ENCODE measurements at regions not wholly inside any gene's neighbourhood (a gene's known extent, or its start where the extent isn't known, plus 50 kb on each side); places are given as distances from the start of the nearest gene placed in this dataset.
"Not testable (repeated sequence)": the region's sequence is repeated elsewhere in the genome, so short reads cannot be mapped to it uniquely, and the experiment has no call there.

- no peak for DNase-seq
- TF ChIP-seq GATA1 (IDR thresholded peaks at IDR 0.05; ENCODE audit: low read depth, low read length): no peak
These were observed 95.3 kb upstream of the SOX2 start for GRCh38 chr3:181616088-181617070.

- TF ChIP-seq GATA1 (IDR thresholded peaks at IDR 0.05; ENCODE audit: low read depth, low read length): no peak
- no peak for TF ChIP-seq POLR2A (IDR thresholded peaks at IDR 0.05; ENCODE audit: low read length)
- no peak for DNase-seq
These were observed 96.1 kb upstream of the SOX2 start for GRCh38 chr3:181615666-181616065.

- no peak for TF ChIP-seq GATA1 (IDR thresholded peaks at IDR 0.05; ENCODE audit: low read depth, low read length)
- TF ChIP-seq POLR2A (IDR thresholded peaks at IDR 0.05; ENCODE audit: low read length): no peak
- no peak for DNase-seq
These were observed 96.8 kb upstream of the SOX2 start for GRCh38 chr3:181614878-181615277.

- DNase-seq: no peak
- TF ChIP-seq POLR2A (IDR thresholded peaks at IDR 0.05; ENCODE audit: low read length) (no peak), GATA1 (IDR thresholded peaks at IDR 0.05; ENCODE audit: low read depth, low read length) (no peak)
These were observed 97.9 kb upstream of the SOX2 start for GRCh38 chr3:181613813-181614212.

- TF ChIP-seq GATA1 (IDR thresholded peaks at IDR 0.05; ENCODE audit: low read depth, low read length) (no peak), POLR2A (IDR thresholded peaks at IDR 0.05; ENCODE audit: low read length) (no peak)
- no peak for DNase-seq
These were observed 98.5 kb upstream of the SOX2 start for GRCh38 chr3:181613191-181613590.

- TF ChIP-seq GATA1 (IDR thresholded peaks at IDR 0.05; ENCODE audit: low read depth, low read length) (no peak), POLR2A (IDR thresholded peaks at IDR 0.05; ENCODE audit: low read length) (no peak)
- no peak for DNase-seq
These were observed 100.8 kb upstream of the SOX2 start for GRCh38 chr3:181610973-181611265.

GRCh38 chr3:181610083-181610972, 101.4 kb upstream of the SOX2 start:
- TF ChIP-seq POLR2A (IDR thresholded peaks at IDR 0.05; ENCODE audit: low read length) (no peak), GATA1 (IDR thresholded peaks at IDR 0.05; ENCODE audit: low read depth, low read length) (no peak)
- DNase-seq: no peak

GRCh38 chr3:181609030-181609767, 102.5 kb upstream of the SOX2 start:
- no peak for TF ChIP-seq POLR2A (IDR thresholded peaks at IDR 0.05; ENCODE audit: low read length)
- TF ChIP-seq GATA1 (IDR thresholded peaks at IDR 0.05; ENCODE audit: low read depth, low read length): no peak
- DNase-seq: no peak

GRCh38 chr3:181604267-181604666, 107.5 kb upstream of the SOX2 start:
- no peak for TF ChIP-seq GATA1 (IDR thresholded peaks at IDR 0.05; ENCODE audit: low read depth, low read length)
- no peak for TF ChIP-seq POLR2A (IDR thresholded peaks at IDR 0.05; ENCODE audit: low read length)
- no peak for DNase-seq

- no peak for DNase-seq
- TF ChIP-seq POLR2A (IDR thresholded peaks at IDR 0.05; ENCODE audit: low read length) (no peak), GATA1 (IDR thresholded peaks at IDR 0.05; ENCODE audit: low read depth, low read length) (no peak)
These were observed 115.6 kb upstream of the SOX2 start for GRCh38 chr3:181596126-181596525.

GRCh38 chr3:181590939-181591338, 120.8 kb upstream of the SOX2 start:
- DNase-seq: not testable (repeated sequence)

GRCh38 chr3:181582619-181583018, 129.1 kb upstream of the SOX2 start:
- no peak for DNase-seq
- TF ChIP-seq POLR2A (IDR thresholded peaks at IDR 0.05; ENCODE audit: low read length) (no peak), GATA1 (IDR thresholded peaks at IDR 0.05; ENCODE audit: low read depth, low read length) (no peak)

- TF ChIP-seq GATA1 (IDR thresholded peaks at IDR 0.05; ENCODE audit: low read depth, low read length): no peak
- no peak for TF ChIP-seq POLR2A (IDR thresholded peaks at IDR 0.05; ENCODE audit: low read length)
- no peak for DNase-seq
These were observed 130.1 kb upstream of the SOX2 start for GRCh38 chr3:181581656-181582055.

GRCh38 chr3:181578743-181579142, 133.0 kb upstream of the SOX2 start:
- no peak for DNase-seq

More at GRCh38 chr3:181578743-181579142, 133.0 kb upstream of the SOX2 start:
- no peak for TF ChIP-seq GATA1 (IDR thresholded peaks at IDR 0.05; ENCODE audit: low read depth, low read length)
- TF ChIP-seq POLR2A (IDR thresholded peaks at IDR 0.05; ENCODE audit: low read length): no peak
